ENCODE measurements at regions not wholly inside any gene's neighbourhood (a gene's known extent, or its start where the extent isn't known, plus 50 kb on each side); places are given as distances from the start of the nearest gene placed in this dataset.
"Not testable (repeated sequence)": the region's sequence is repeated elsewhere in the genome, so short reads cannot be mapped to it uniquely, and the experiment has no call there.

GRCh38 chr4:111444836-111445235 is 700.4 kb upstream of the FAM241A start:
- not testable (repeated sequence) for DNase-seq

GRCh38 chr4:111449657-111450056 is 695.6 kb upstream of the FAM241A start:
- DNase-seq, result no peak

DNA sequence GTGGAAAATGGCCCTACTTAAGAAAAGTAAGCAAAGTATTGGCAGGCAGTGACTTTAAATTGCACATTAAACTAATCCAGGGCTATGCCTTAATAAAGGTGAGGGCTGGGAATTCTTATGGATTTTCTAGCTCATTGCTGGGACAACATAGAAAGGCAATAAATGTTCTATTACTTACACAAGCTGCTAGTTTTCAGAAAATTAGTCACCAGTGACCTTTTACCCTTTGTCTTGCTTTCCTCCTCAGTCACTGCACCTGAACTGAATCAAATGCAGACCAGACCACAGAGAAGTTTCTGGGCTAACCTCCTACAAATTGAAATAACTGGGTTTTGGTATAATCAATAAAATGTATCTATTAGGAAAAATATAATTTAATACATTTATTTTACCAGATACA is 694.4 kb upstream of the FAM241A start:
- no peak for DNase-seq

GRCh38 chr4:111453216-111453615 is 692.0 kb upstream of the FAM241A start:
- DNase-seq, result no peak

- no peak for DNase-seq
These were observed 690.3 kb upstream of the FAM241A start for GRCh38 chr4:111454961-111455360.

- no peak for DNase-seq
These were observed 680.8 kb upstream of the FAM241A start for GRCh38 chr4:111464251-111465045.

GRCh38 chr4:111466811-111467604 is 678.2 kb upstream of the FAM241A start:
- no peak for DNase-seq

GRCh38 chr4:111475001-111475400 is 670.3 kb upstream of the FAM241A start:
- no peak for DNase-seq

DNA sequence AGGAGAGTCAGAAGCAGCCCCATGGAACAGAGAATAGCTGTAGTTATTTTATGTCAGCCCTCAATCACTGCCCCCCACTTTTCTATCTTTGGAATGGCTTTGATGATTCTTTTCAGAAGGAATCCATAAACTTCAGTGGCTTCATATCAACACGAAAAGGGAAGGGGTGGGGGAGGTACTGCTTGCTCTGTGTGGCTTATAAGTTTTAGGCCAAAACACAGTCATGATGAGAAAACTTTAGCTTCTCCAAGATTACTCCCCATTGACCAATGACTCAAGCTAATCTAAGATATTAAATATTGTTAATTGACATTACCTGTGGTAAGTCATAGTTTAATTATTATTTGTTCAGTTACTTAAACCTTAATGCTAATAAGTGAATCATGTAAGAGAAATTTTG is 669.6 kb upstream of the FAM241A start:
- DNase-seq, result no peak

DNA sequence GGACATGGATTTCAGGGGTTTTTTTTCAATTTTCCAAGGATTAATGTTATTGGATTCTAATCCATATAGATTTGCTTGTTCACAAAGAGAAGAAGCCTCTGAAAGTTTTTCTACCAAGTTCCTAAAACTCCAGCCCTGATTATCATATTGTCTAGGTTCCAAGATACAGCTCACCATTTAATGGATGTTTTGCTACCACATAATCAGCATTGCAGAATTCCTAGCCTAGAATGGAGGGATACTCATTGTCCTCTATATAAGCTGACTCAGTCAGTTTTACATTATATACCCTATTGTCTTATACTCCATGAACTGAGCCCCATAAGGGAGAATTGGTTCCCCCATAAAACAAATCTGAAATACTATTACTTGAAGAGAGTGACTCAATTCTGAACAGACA is 664.7 kb upstream of the FAM241A start:
- DNase-seq, result no peak

- no peak for DNase-seq
These were observed 661.7 kb upstream of the FAM241A start for GRCh38 chr4:111483375-111484169.

GRCh38 chr4:111492496-111492895 is 652.8 kb upstream of the FAM241A start:
- DNase-seq, result no peak

DNA sequence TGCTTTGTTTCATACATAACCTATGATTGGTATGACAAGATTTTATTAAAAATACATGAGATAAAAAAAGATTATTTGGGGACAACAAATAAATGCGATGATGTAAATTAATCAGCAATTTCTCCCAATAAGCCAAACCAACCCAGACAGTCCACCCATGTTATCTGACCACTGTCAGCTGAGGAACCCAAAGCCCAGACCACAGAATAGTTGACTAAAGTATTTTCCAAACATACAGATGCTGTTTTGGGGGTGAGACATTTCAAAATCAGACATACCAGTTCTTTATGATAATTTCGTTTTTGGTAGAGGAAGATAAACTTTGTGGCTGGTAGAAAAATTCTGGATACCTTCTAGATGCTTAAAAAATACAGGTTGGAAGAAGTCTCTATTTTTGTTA is 650.8 kb upstream of the FAM241A start:
- no peak for DNase-seq

GRCh38 chr4:111494971-111495370 is 650.3 kb upstream of the FAM241A start:
- no peak for DNase-seq

GRCh38 chr4:111499291-111499690 is 646.0 kb upstream of the FAM241A start:
- DNase-seq, result no peak

- DNase-seq, result no peak
These were observed 645.5 kb upstream of the FAM241A start for GRCh38 chr4:111499706-111500105.

- no peak for DNase-seq
These were observed 644.4 kb upstream of the FAM241A start for GRCh38 chr4:111500858-111501257.

- no peak for DNase-seq
These were observed 643.3 kb upstream of the FAM241A start for GRCh38 chr4:111501946-111502345.

- DNase-seq, result no peak
These were observed 642.6 kb upstream of the FAM241A start for GRCh38 chr4:111502626-111503025.

- no peak for DNase-seq
These were observed 638.5 kb upstream of the FAM241A start for GRCh38 chr4:111506706-111507105.

- DNase-seq, result no peak
These were observed 634.7 kb upstream of the FAM241A start for GRCh38 chr4:111510535-111510934.

GRCh38 chr4:111512081-111512783 is 633.0 kb upstream of the FAM241A start:
- no peak for DNase-seq

- no peak for DNase-seq
These were observed 625.6 kb upstream of the FAM241A start for GRCh38 chr4:111519683-111520082.
